Suppressor macrophage (primary cell): ENCODE measurements at regions not wholly inside any gene's neighbourhood (a gene's known extent, or its start where the extent isn't known, plus 50 kb on each side); places are given as distances from the start of the nearest gene placed in this dataset.
A peak's percentile ranks its signal among the peaks of the same experiment; 100 is the strongest.
"Not testable (repeated sequence)": the region's sequence is repeated elsewhere in the genome, so short reads cannot be mapped to it uniquely, and the experiment has no call there.

Source experiments
- DNase-seq, 4 experiments: peaks; one replicate each; pipeline ENCODE4 v3.0.0-alpha.2; 2020 to 2022

GRCh38 chr4:184280137-184280536 lies 62.5 kb upstream of the ENPP6 start:
- DNase-seq, result peak; percentile 20 to 74 (median 58)

- peak in 2 of 4 experiments; percentile 35 to 39 for DNase-seq
These were observed 61.9 kb upstream of the ENPP6 start for GRCh38 chr4:184279496-184280061.

GRCh38 chr4:184277769-184278168 lies 60.1 kb upstream of the ENPP6 start:
- not testable (repeated sequence) for DNase-seq

GRCh38 chr4:184277010-184277409 lies 59.3 kb upstream of the ENPP6 start:
- DNase-seq, result not testable (repeated sequence)

GRCh38 chr4:184276346-184276745 lies 58.7 kb upstream of the ENPP6 start:
- DNase-seq, result not testable (repeated sequence)

GRCh38 chr4:184275766-184276165 lies 58.1 kb upstream of the ENPP6 start:
- DNase-seq, result no peak

- DNase-seq, result no peak
These were observed 56.7 kb upstream of the ENPP6 start for GRCh38 chr4:184274286-184274951.

GRCh38 chr4:184273166-184274147 lies 55.8 kb upstream of the ENPP6 start:
- no peak for DNase-seq

- DNase-seq, result no peak
These were observed 53.2 kb upstream of the ENPP6 start for GRCh38 chr4:184270808-184271413.

- no peak for DNase-seq
These were observed 52.3 kb upstream of the ENPP6 start for GRCh38 chr4:184269879-184270430.

GRCh38 chr4:184268584-184269160 lies 51.0 kb upstream of the ENPP6 start:
- DNase-seq, result peak in 1 of 4 experiments; percentile 70

GRCh38 chr4:184267673-184268583 lies 50.3 kb upstream of the ENPP6 start:
- peak; percentile 88 to 95 (median 92) for DNase-seq
